ENCODE measurements at regions not wholly inside any gene's neighbourhood (a gene's known extent, or its start where the extent isn't known, plus 50 kb on each side); places are given as distances from the start of the nearest gene placed in this dataset.

DNA sequence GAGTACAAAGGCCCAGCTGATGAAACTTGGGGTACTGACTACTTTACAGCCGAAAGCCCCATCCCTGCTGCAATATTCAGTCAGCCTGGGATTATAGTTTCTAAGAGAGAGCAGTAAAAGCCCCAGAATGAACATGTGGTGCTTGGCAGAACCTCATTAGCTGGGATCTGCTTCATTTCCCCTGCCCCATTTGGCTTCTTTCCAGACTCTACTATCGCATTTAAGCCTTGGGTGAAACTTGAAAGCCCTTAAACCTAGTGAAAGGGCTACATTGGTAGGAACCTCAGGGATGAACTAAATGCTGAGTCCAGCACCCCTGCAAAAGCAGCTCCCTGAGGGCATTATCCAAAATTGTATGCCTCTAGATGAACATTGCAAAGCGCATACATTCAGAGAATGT, 631.1 kb downstream of the ACTL7B start:
- H3K4me1 ChIP-seq (ENCODE audit: control insufficient read depth in 1 of 2, insufficient read depth in 2 of 2, low read length in 2 of 2): peaks cover 7% of the 10 kb centered on the region in 2 donors
- H3K4me3 ChIP-seq (replicated peaks in 1 of 3; ENCODE audit: low read depth in 2 of 3, low read length in 3 of 3): no peak overlapping the region
- no peaks in the 10 kb centered on the region for H4K20me1 ChIP-seq (ENCODE audit: insufficient read depth, low read length)
- H3K9me3 Mint-ChIP-seq: peaks cover 7 to 21% (median 15%) of the 10 kb centered on the region in 7 donors
- peaks cover 17% of the 10 kb centered on the region for H3K4me1 Mint-ChIP-seq
- TF ChIP-seq CTCF (IDR thresholded peaks at IDR 0.05): no peak
- no peak overlapping the region for H3K4me3 Mint-ChIP-seq
- H3K4me2 ChIP-seq (replicated peaks; ENCODE audit: extremely low read depth, low read length, poor library complexity, severe bottlenecking): no peak overlapping the region
- peaks cover 8 to 10% of the 10 kb centered on the region in 2 donors for H3K9me3 ChIP-seq (replicated peaks in 1 of 2; ENCODE audit: control insufficient read depth in 1 of 2, insufficient read depth in 1 of 2, low read length in 2 of 2)
- H2AFZ ChIP-seq (ENCODE audit: insufficient read depth, low read depth, low read length, poor library complexity, severe bottlenecking): no peak overlapping the region
- no peak overlapping the region for H3K27ac Mint-ChIP-seq
- WGBS (ENCODE audit: insufficient coverage): 100% methylated on average over 1 of the region's 3 CpGs
- no peak overlapping the region for H3K9ac ChIP-seq (ENCODE audit: insufficient read depth, low read length, poor library complexity, severe bottlenecking)
- DNase-seq: no peak
- no peaks in the 10 kb centered on the region for H3K36me3 ChIP-seq (replicated peaks in 1 of 2; ENCODE audit: control insufficient read depth in 1 of 2, insufficient read depth in 2 of 2, low read length in 2 of 2)
- H3K36me3 Mint-ChIP-seq: peaks cover 0 to 3% of the 10 kb centered on the region in 2 donors
- H3K27me3 ChIP-seq (ENCODE audit: control insufficient read depth in 2 of 2, insufficient read depth in 2 of 2, low read length in 2 of 2): no peaks in the 10 kb centered on the region
- H3K27me3 Mint-ChIP-seq (ENCODE audit: low read depth in 3 of 3): peaks cover 0 to 2% (median 1%) of the 10 kb centered on the region in 3 donors
- no peaks in the 10 kb centered on the region for H3K79me2 ChIP-seq (ENCODE audit: insufficient read depth, low read length)
- intact Hi-C loops (cut with micrococcal nuclease): loop anchor here in 1 of 2 donors (5.0 kb wide), 1 partner anchor 62 kb away; no protein-coding TSS in a partner anchor
- no peak overlapping the region for H3K27ac ChIP-seq (ENCODE audit: low read depth in 1 of 2, low read length in 2 of 2)

GRCh38 chr9:108219664-108220063, 636.1 kb downstream of the ACTL7B start:
- DNase-seq: no peak
- Histone ChIP-seq H3K9me3 (replicated peaks in 1 of 2; ENCODE audit: control insufficient read depth in 1 of 2, insufficient read depth in 1 of 2, low read length in 2 of 2) (no peaks in the 10 kb centered on the region), H2AFZ (ENCODE audit: insufficient read depth, low read depth, low read length, poor library complexity, severe bottlenecking) (no peak overlapping the region), H3K27me3 (ENCODE audit: control insufficient read depth in 2 of 2, insufficient read depth in 2 of 2, low read length in 2 of 2) (no peaks in the 10 kb centered on the region), H4K20me1 (ENCODE audit: insufficient read depth, low read length) (no peaks in the 10 kb centered on the region), H3K36me3 (replicated peaks in 1 of 2; ENCODE audit: control insufficient read depth in 1 of 2, insufficient read depth in 2 of 2, low read length in 2 of 2) (no peaks in the 10 kb centered on the region), H3K9ac (ENCODE audit: insufficient read depth, low read length, poor library complexity, severe bottlenecking) (no peak overlapping the region), H3K4me1 (ENCODE audit: control insufficient read depth in 1 of 2, insufficient read depth in 2 of 2, low read length in 2 of 2) (peaks cover 8 to 9% of the 10 kb centered on the region in 2 donors), H3K79me2 (ENCODE audit: insufficient read depth, low read length) (no peaks in the 10 kb centered on the region), H3K4me3 (replicated peaks in 1 of 3; ENCODE audit: low read depth in 2 of 3, low read length in 3 of 3) (no peak overlapping the region), H3K4me2 (replicated peaks; ENCODE audit: extremely low read depth, low read length, poor library complexity, severe bottlenecking) (no peak overlapping the region), H3K27ac (ENCODE audit: low read depth in 1 of 2, low read length in 2 of 2) (no peak overlapping the region)
- no peak overlapping the region for H3K27ac Mint-ChIP-seq
- H3K4me1 Mint-ChIP-seq: peaks cover 19% of the 10 kb centered on the region
- no peak overlapping the region for H3K4me3 Mint-ChIP-seq
- no peak for TF ChIP-seq CTCF (IDR thresholded peaks at IDR 0.05)
- H3K27me3 Mint-ChIP-seq (ENCODE audit: low read depth in 3 of 3): peaks cover 0 to 1% (median 0%) of the 10 kb centered on the region in 3 donors
- intact Hi-C loops (cut with micrococcal nuclease): loop anchor here in 1 of 2 donors (5.0 kb wide), 1 partner anchor 57 kb away; no protein-coding TSS in a partner anchor
- WGBS (ENCODE audit: insufficient coverage): 86% methylated on average over 1 of the region's 4 CpGs
- H3K36me3 Mint-ChIP-seq: no peaks in the 10 kb centered on the region
- peaks cover 0 to 7% (median 2%) of the 10 kb centered on the region in 7 donors for H3K9me3 Mint-ChIP-seq

Measured in CD14-positive monocyte (primary cell).